ENCODE measurements at regions not wholly inside any gene's neighbourhood (a gene's known extent, or its start where the extent isn't known, plus 50 kb on each side); places are given as distances from the start of the nearest gene placed in this dataset.
A peak's percentile ranks its signal among the peaks of the same experiment; 100 is the strongest.
"Not testable (repeated sequence)": the region's sequence is repeated elsewhere in the genome, so short reads cannot be mapped to it uniquely, and the experiment has no call there.

GRCh38 chr15:83379579-83379959 lies 67.6 kb upstream of the SH3GL3 start:
- H3K27me3 Mint-ChIP-seq (ENCODE audit: low read depth), result peaks cover 35% of the 10 kb centered on the region
- no peak overlapping the region for H3K4me3 Mint-ChIP-seq
- no peak overlapping the region for H3K27ac Mint-ChIP-seq
- H3K36me3 Mint-ChIP-seq (ENCODE audit: low read depth), result no peaks in the 10 kb centered on the region
- ChIA-PET POLR2A (no interaction called here), CTCF (interaction anchor here (4.3 kb wide), 1 partner anchor 131 kb away, joined by 41 read pairs; no protein-coding TSS in a partner anchor)
- no peaks in the 10 kb centered on the region for H3K9me3 Mint-ChIP-seq (ENCODE audit: insufficient read depth)
- DNase-seq (no peak), ATAC-seq (no peak)
- peaks cover 5% of the 10 kb centered on the region for H3K4me1 Mint-ChIP-seq (ENCODE audit: low read depth)

- no peaks in the 10 kb centered on the region for H3K36me3 Mint-ChIP-seq (ENCODE audit: low read depth)
- CTCF ChIA-PET, result interaction anchor here (0.6 to 4.3 kb wide), 7 partner anchors 8 to 369 kb away, joined by 3 to 41 read pairs (median 3); partner anchors contain the start of gene C15orf40
- peaks cover 5% of the 10 kb centered on the region for H3K4me1 Mint-ChIP-seq (ENCODE audit: low read depth)
These were observed 67.1 kb upstream of the SH3GL3 start for GRCh38 chr15:83380059-83380458.

GRCh38 chr15:83380682-83381081 lies 66.5 kb upstream of the SH3GL3 start:
- ChIA-PET CTCF (interaction anchor here (0.6 to 4.3 kb wide), 7 partner anchors 8 to 370 kb away, joined by 3 to 41 read pairs (median 3); partner anchors contain the start of gene C15orf40), POLR2A (no interaction called here)
- H3K9me3 Mint-ChIP-seq (ENCODE audit: insufficient read depth), result no peaks in the 10 kb centered on the region
- H3K4me3 Mint-ChIP-seq, result no peak overlapping the region
- DNase-seq (peak; percentile 69), ATAC-seq (peak; percentile 86)
- H3K27ac Mint-ChIP-seq, result no peak overlapping the region
- H3K4me1 Mint-ChIP-seq (ENCODE audit: low read depth), result peaks cover 5% of the 10 kb centered on the region
- H3K36me3 Mint-ChIP-seq (ENCODE audit: low read depth), result no peaks in the 10 kb centered on the region
- peaks cover 32% of the 10 kb centered on the region for H3K27me3 Mint-ChIP-seq (ENCODE audit: low read depth)

More at GRCh38 chr15:83380059-83380458, 67.1 kb upstream of the SH3GL3 start:
- Mint-ChIP-seq H3K9me3 (ENCODE audit: insufficient read depth) (no peaks in the 10 kb centered on the region), H3K4me3 (no peak overlapping the region), H3K27ac (no peak overlapping the region), H3K27me3 (ENCODE audit: low read depth) (peaks cover 35% of the 10 kb centered on the region)
- POLR2A ChIA-PET, result no interaction called here
- DNase-seq, result no peak
- ATAC-seq, result no peak

GRCh38 chr15:83383608-83384139 lies 63.5 kb upstream of the SH3GL3 start:
- H3K36me3 Mint-ChIP-seq (ENCODE audit: low read depth); POLR2A ChIA-PET; H3K27ac Mint-ChIP-seq; H3K4me1 Mint-ChIP-seq (ENCODE audit: low read depth); H3K9me3 Mint-ChIP-seq (ENCODE audit: insufficient read depth); ATAC-seq; H3K4me3 Mint-ChIP-seq; DNase-seq: not testable (repeated sequence)
- CTCF ChIA-PET, result interaction anchor here (4.3 kb wide), 1 partner anchor 135 kb away, joined by 41 read pairs; no protein-coding TSS in a partner anchor
- peaks cover 14% of the 10 kb centered on the region for H3K27me3 Mint-ChIP-seq (ENCODE audit: low read depth)

- Mint-ChIP-seq H3K4me1 (ENCODE audit: low read depth) (no peaks in the 10 kb centered on the region), H3K4me3 (no peak overlapping the region), H3K27me3 (ENCODE audit: low read depth) (peaks cover 2% of the 10 kb centered on the region), H3K27ac (no peak overlapping the region), H3K36me3 (ENCODE audit: low read depth) (no peaks in the 10 kb centered on the region), H3K9me3 (ENCODE audit: insufficient read depth) (no peaks in the 10 kb centered on the region)
- DNase-seq (no peak), ATAC-seq (no peak)
- ChIA-PET POLR2A (no interaction called here), CTCF (no interaction called here)
These were observed 51.0 kb upstream of the SH3GL3 start for GRCh38 chr15:83396101-83396500.
